ENCODE measurements at regions not wholly inside any gene's neighbourhood (a gene's known extent, or its start where the extent isn't known, plus 50 kb on each side); places are given as distances from the start of the nearest gene placed in this dataset.

GRCh38 chr1:25074351-25075227 lies 144.5 kb upstream of the RUNX3 start:
- ATAC-seq = no peak
- ChIA-PET CTCF (no interaction called here), POLR2A (no interaction called here)
- TF ChIP-seq HMGXB4 (CRISPR knock-in tag; IDR thresholded peaks at IDR 0.05; ENCODE audit: borderline replicate concordance) (no peak), EP300 (IDR thresholded peaks at IDR 0.05) (no peak), RCOR1 (IDR thresholded peaks at IDR 0.05; ENCODE audit: low read depth, low read length) (no peak), TFCP2L1 (CRISPR knock-in tag; IDR thresholded peaks at IDR 0.05) (no peak), ZC3H11A (IDR thresholded peaks at IDR 0.05) (no peak), ZSCAN20 (CRISPR knock-in tag; IDR thresholded peaks at IDR 0.05) (no peak), CBX2 (IDR thresholded peaks at IDR 0.05; ENCODE audit: borderline replicate concordance, low read depth) (no peak)
- no peak for FAIRE-seq
- H3K4me2 ChIP-seq = no peak overlapping the region
- H3K4me1 ChIP-seq = no peaks in the 10 kb centered on the region
- no peak overlapping the region for H3K27ac ChIP-seq
- no peak for DNase-seq (ENCODE audit: low read depth in 1 of 2, low spot score in 1 of 2)
- 74% methylated on average over 9 of the region's 13 CpGs for WGBS (ENCODE audit: missing lambda C conversion rate)
- no peaks in the 10 kb centered on the region for H3K9me3 ChIP-seq
- H3K4me3 ChIP-seq = no peak overlapping the region

DNA sequence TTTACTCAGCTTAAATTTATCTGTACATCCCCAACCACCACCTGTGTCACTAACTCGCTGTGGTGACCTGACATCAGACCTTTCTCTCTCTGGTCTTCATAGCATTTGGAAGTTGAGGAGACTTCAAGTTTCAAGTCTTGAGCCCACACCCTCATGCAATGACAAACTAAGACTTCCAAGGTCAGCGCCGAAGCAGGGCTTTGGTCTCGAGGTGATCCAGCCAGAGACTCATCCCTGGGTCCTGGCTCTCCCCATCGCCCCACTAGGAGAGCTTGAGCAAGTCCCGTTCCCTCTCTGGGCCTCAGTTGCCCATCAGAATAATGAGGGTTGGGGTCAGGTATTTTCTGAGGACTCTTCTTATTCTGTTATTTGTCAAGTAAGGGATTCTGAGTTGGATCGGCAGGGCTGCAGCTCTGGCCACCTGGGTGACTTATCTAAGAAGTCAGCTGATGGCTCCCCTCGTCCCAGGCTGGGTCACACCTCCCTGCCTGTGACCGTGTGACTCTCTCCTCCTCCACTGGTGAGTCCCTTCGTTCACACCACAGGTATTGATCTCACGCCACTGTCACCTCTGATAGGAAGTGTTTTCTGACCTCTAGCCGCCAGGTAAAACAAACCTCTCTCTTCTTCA lies 143.7 kb upstream of the RUNX3 start:
- WGBS (ENCODE audit: missing lambda C conversion rate) = 68% methylated on average over 10 of the region's 12 CpGs
- TF ChIP-seq, protein P1, sequence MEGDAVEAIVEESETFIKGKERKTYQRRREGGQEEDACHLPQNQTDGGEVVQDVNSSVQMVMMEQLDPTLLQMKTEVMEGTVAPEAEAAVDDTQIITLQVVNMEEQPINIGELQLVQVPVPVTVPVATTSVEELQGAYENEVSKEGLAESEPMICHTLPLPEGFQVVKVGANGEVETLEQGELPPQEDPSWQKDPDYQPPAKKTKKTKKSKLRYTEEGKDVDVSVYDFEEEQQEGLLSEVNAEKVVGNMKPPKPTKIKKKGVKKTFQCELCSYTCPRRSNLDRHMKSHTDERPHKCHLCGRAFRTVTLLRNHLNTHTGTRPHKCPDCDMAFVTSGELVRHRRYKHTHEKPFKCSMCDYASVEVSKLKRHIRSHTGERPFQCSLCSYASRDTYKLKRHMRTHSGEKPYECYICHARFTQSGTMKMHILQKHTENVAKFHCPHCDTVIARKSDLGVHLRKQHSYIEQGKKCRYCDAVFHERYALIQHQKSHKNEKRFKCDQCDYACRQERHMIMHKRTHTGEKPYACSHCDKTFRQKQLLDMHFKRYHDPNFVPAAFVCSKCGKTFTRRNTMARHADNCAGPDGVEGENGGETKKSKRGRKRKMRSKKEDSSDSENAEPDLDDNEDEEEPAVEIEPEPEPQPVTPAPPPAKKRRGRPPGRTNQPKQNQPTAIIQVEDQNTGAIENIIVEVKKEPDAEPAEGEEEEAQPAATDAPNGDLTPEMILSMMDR (IDR thresholded peaks at IDR 0.05) = no peak
- TF ChIP-seq EP300 (IDR thresholded peaks at IDR 0.05) (no peak), MAFK (IDR thresholded peaks at IDR 0.05; ENCODE audit: partially characterized antibody) (peak; percentile 2), MYC (IDR thresholded peaks at IDR 0.05; ENCODE audit: borderline replicate concordance, low read length) (no peak), JUN (IDR thresholded peaks at IDR 0.05) (no peak)
- Histone ChIP-seq H3K27ac (no peak overlapping the region), H3K4me1 (no peaks in the 10 kb centered on the region), H3K9me3 (no peaks in the 10 kb centered on the region), H3K4me2 (no peak overlapping the region), H3K4me3 (no peak overlapping the region)
- FAIRE-seq = no peak
- CTCF ChIA-PET = interaction anchor here (0.5 to 0.7 kb wide), 2 partner anchors 28 to 322 kb away, joined by 4 read pairs; no protein-coding TSS in a partner anchor
- no peak for DNase-seq (ENCODE audit: low read depth in 1 of 2, low spot score in 1 of 2)
- no peak for ATAC-seq
- POLR2A ChIA-PET = no interaction called here

DNA sequence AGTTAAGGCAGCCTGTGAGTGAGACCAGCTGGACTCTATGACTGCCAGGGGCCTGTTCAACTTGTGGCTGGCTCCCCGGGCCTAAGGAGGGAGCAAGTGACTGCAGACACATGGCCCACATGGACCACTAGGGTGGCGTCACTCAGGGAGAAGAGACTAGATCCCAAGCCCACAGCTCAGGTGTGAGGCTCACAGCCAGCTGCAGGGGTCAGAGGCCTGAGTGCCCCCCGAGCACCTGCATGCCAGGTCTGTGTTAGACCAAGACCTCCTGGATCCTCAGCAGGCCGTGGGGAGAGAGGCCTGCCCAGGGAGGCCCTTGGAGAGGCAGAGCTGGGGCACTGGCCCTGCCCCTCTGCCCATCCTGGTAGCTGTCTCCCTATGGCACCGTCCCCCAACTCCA lies 142.4 kb upstream of the RUNX3 start:
- Histone ChIP-seq H3K4me2 (no peak overlapping the region), H3K4me1 (no peaks in the 10 kb centered on the region), H3K9me3 (no peaks in the 10 kb centered on the region), H3K4me3 (no peak overlapping the region), H3K27ac (no peak overlapping the region)
- no peak for FAIRE-seq
- no peak for ATAC-seq
- ChIA-PET CTCF (no interaction called here), POLR2A (no interaction called here)
- DNase-seq (ENCODE audit: low read depth in 1 of 2, low spot score in 1 of 2) = no peak
- 55% methylated on average over 2 of the region's 5 CpGs for WGBS (ENCODE audit: missing lambda C conversion rate)
- TF ChIP-seq ZFP36 (IDR thresholded peaks at IDR 0.05; ENCODE audit: borderline replicate concordance, partially characterized antibody) (no peak), MAFK (IDR thresholded peaks at IDR 0.05; ENCODE audit: partially characterized antibody) (no peak), REST (IDR thresholded peaks at IDR 0.05) (no peak), EHF (CRISPR knock-in tag; IDR thresholded peaks at IDR 0.05) (no peak), EP300 (IDR thresholded peaks at IDR 0.05) (no peak), HEYL (CRISPR knock-in tag; IDR thresholded peaks at IDR 0.05) (no peak), TFCP2L1 (CRISPR knock-in tag; IDR thresholded peaks at IDR 0.05) (no peak), CHD2 (IDR thresholded peaks at IDR 0.05; ENCODE audit: low read length, partially characterized antibody) (no peak)
- TF ChIP-seq, protein P1 (IDR thresholded peaks at IDR 0.05) = no peak
- TF ChIP-seq, protein P2, sequence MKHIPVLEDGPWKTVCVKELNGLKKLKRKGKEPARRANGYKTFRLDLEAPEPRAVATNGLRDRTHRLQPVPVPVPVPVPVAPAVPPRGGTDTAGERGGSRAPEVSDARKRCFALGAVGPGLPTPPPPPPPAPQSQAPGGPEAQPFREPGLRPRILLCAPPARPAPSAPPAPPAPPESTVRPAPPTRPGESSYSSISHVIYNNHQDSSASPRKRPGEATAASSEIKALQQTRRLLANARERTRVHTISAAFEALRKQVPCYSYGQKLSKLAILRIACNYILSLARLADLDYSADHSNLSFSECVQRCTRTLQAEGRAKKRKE (CRISPR knock-in tag; IDR thresholded peaks at IDR 0.05; ENCODE audit: low read depth) = no peak
- TF ChIP-seq, protein P3, sequence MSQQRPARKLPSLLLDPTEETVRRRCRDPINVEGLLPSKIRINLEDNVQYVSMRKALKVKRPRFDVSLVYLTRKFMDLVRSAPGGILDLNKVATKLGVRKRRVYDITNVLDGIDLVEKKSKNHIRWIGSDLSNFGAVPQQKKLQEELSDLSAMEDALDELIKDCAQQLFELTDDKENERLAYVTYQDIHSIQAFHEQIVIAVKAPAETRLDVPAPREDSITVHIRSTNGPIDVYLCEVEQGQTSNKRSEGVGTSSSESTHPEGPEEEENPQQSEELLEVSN (IDR thresholded peaks at IDR 0.05; ENCODE audit: borderline replicate concordance, low read depth) = no peak

Measured in A549 (cell line).